ENCODE measurements at regions not wholly inside any gene's neighbourhood (a gene's known extent, or its start where the extent isn't known, plus 50 kb on each side); places are given as distances from the start of the nearest gene placed in this dataset.

GRCh38 chr15:91779960-91780359 lies 73.5 kb upstream of the SLCO3A1 start:
- no peak for TF ChIP-seq CTCF (IDR thresholded peaks at IDR 0.05; ENCODE audit: insufficient read depth, low read length, poor library complexity, severe bottlenecking)
- no peak for TF ChIP-seq EZH2phosphoT487 (conservative IDR thresholded peaks at IDR 0.05; ENCODE audit: low read length)

Measured in SU-DHL-6 (cell line).